Neural progenitor cell (in vitro differentiated cells): ENCODE measurements at regions not wholly inside any gene's neighbourhood (a gene's known extent, or its start where the extent isn't known, plus 50 kb on each side); places are given as distances from the start of the nearest gene placed in this dataset.
"Not testable (repeated sequence)": the region's sequence is repeated elsewhere in the genome, so short reads cannot be mapped to it uniquely, and the experiment has no call there.

Source experiments
- CTCF ChIP-seq: fragments of 200-600 bp; sonication (generic); IDR thresholded peaks from 2 replicates; pipeline ENCODE4 v1.5.1; 2017; ENCODE audit warnings: antibody characterized with exemption, mild to moderate bottlenecking
- EZH2 ChIP-seq: fragments of 200-600 bp; sonication (generic); IDR thresholded peaks from 2 replicates; pipeline ENCODE4 v1.6.1; 2017; ENCODE audit warnings: antibody characterized with exemption, mild to moderate bottlenecking, moderate library complexity
- EZH2phosphoT487 ChIP-seq: fragments of 200-600 bp; sonication (generic); IDR thresholded peaks from 2 replicates; pipeline ENCODE4 v1.6.1; 2017; ENCODE audit warnings: antibody characterized with exemption

GRCh38 chr15:20003471-20003870 is 538.1 kb downstream of the GOLGA6L6 start:
- TF ChIP-seq EZH2, CTCF, EZH2phosphoT487: not testable (repeated sequence)
